ENCODE measurements at regions not wholly inside any gene's neighbourhood (a gene's known extent, or its start where the extent isn't known, plus 50 kb on each side); places are given as distances from the start of the nearest gene placed in this dataset.
"Not testable (repeated sequence)": the region's sequence is repeated elsewhere in the genome, so short reads cannot be mapped to it uniquely, and the experiment has no call there.

DNA sequence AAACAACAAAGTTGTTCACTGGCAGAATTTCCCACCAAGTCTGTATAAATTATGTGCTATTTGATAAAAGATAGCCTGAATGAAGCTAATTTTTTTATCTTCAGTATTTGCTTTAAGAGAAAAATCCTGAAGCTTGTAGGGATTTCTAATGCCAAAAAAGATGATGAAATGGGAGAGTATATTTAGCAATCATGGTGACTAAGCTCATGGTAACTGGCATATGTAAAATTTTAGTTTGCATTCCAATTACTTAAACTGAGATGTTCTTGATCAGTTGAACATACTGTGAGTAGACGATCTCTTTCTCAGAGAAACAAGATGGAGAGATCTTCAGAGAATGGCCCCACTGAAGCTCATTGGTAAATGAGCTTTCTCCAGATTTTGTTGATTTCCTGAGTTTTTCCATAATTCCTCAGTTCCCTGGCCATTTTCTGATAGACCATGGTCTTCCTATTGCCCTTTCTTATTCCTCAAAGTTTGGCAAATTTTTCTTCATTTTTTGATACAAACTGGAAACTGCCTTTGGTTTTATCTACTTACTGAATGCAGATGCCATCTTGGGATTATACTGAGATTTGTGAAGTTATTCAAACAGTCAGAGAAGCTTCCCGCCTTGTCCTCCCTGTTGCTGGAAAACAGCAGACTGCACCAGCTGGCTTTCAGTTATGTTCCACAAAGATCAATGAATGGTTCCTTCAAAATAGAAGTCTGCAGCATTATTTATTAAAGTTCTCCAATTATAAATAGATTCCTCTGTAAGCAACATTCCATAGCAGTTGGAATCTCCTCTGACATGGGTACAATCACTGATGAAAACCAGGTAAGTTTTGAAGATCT lies 68.3 kb upstream of the ALOX12 start:
- Histone ChIP-seq H3K27me3 (ENCODE audit: control insufficient read depth, insufficient read depth, low read length) (no peaks in the 10 kb centered on the region), H3K4me3 (ENCODE audit: low read depth, low read length) (no peak overlapping the region), H3K36me3 (ENCODE audit: control insufficient read depth, insufficient read depth, low read length) (no peaks in the 10 kb centered on the region)
- TF ChIP-seq, protein P1, sequence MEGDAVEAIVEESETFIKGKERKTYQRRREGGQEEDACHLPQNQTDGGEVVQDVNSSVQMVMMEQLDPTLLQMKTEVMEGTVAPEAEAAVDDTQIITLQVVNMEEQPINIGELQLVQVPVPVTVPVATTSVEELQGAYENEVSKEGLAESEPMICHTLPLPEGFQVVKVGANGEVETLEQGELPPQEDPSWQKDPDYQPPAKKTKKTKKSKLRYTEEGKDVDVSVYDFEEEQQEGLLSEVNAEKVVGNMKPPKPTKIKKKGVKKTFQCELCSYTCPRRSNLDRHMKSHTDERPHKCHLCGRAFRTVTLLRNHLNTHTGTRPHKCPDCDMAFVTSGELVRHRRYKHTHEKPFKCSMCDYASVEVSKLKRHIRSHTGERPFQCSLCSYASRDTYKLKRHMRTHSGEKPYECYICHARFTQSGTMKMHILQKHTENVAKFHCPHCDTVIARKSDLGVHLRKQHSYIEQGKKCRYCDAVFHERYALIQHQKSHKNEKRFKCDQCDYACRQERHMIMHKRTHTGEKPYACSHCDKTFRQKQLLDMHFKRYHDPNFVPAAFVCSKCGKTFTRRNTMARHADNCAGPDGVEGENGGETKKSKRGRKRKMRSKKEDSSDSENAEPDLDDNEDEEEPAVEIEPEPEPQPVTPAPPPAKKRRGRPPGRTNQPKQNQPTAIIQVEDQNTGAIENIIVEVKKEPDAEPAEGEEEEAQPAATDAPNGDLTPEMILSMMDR (IDR thresholded peaks at IDR 0.05; ENCODE audit: insufficient read depth, low read depth, low read length) = no peak
- ChIA-PET POLR2A (interaction anchor here (0.7 kb wide), 1 partner anchor 88 kb away, joined by 4 read pairs; no protein-coding TSS in a partner anchor), CTCF (interaction anchor here (5.4 kb wide), 1 partner anchor 13 kb away, joined by 25 read pairs; no protein-coding TSS in a partner anchor)
- DNase-seq (ENCODE audit: low read depth) = peak; percentile 51

DNA sequence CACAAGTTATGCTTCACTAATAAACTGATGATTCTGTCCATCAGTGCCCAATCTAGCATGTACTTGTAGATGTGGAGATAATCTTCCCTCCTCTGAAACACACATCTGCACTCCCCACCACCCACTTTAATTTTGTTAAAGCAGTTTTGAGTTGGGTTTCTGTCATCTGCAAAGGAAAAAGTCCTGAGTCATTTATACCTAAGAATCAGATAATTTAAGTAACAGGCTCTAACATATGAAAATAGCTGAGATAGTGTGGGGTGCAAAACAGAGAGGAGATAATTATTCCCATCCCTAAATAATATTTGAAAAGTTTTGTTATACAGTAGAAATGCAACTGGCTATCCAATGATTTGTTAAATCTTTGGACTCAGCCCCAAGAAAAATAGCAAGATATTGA lies 67.7 kb upstream of the ALOX12 start:
- Histone ChIP-seq H3K27me3 (ENCODE audit: control insufficient read depth, insufficient read depth, low read length) (no peaks in the 10 kb centered on the region), H3K4me3 (ENCODE audit: low read depth, low read length) (no peak overlapping the region), H3K36me3 (ENCODE audit: control insufficient read depth, insufficient read depth, low read length) (no peaks in the 10 kb centered on the region)
- ChIA-PET CTCF (interaction anchor here (0.8 kb wide), 1 partner anchor 14 kb away, joined by 3 read pairs; no protein-coding TSS in a partner anchor), POLR2A (no interaction called here)
- no peak for DNase-seq (ENCODE audit: low read depth)
- TF ChIP-seq, protein P1 (IDR thresholded peaks at IDR 0.05; ENCODE audit: insufficient read depth, low read depth, low read length) = no peak

- DNase-seq (ENCODE audit: low read depth) = no peak
- CTCF ChIA-PET = no interaction called here
- POLR2A ChIA-PET = no interaction called here
- TF ChIP-seq, protein P1 (IDR thresholded peaks at IDR 0.05; ENCODE audit: insufficient read depth, low read depth, low read length) = no peak
- H3K4me3 ChIP-seq (ENCODE audit: low read depth, low read length) = no peak overlapping the region
- H3K27me3 ChIP-seq (ENCODE audit: control insufficient read depth, insufficient read depth, low read length) = no peaks in the 10 kb centered on the region
- H3K36me3 ChIP-seq (ENCODE audit: control insufficient read depth, insufficient read depth, low read length) = no peaks in the 10 kb centered on the region
These were observed 65.1 kb upstream of the ALOX12 start for GRCh38 chr17:6930749-6931148.

GRCh38 chr17:6934544-6934943 lies 61.3 kb upstream of the ALOX12 start:
- H3K4me3 ChIP-seq (ENCODE audit: low read depth, low read length); POLR2A ChIA-PET; H3K27me3 ChIP-seq (ENCODE audit: control insufficient read depth, insufficient read depth, low read length); DNase-seq (ENCODE audit: low read depth); H3K36me3 ChIP-seq (ENCODE audit: control insufficient read depth, insufficient read depth, low read length): not testable (repeated sequence)
- CTCF ChIA-PET = interaction anchor here (0.6 kb wide), 1 partner anchor 65 kb away, joined by 3 read pairs; no protein-coding TSS in a partner anchor

GRCh38 chr17:6936370-6937028 lies 59.4 kb upstream of the ALOX12 start:
- ChIA-PET POLR2A (no interaction called here), CTCF (interaction anchor here (0.6 kb wide), 1 partner anchor 37 kb away, joined by 3 read pairs; no protein-coding TSS in a partner anchor)
- Histone ChIP-seq H3K4me3 (ENCODE audit: low read depth, low read length) (peak overlapping the region; percentile 15; the same call in 1 of the 2 replicates), H3K27me3 (ENCODE audit: control insufficient read depth, insufficient read depth, low read length) (no peaks in the 10 kb centered on the region), H3K36me3 (ENCODE audit: control insufficient read depth, insufficient read depth, low read length) (no peaks in the 10 kb centered on the region)
- TF ChIP-seq, protein P1 (IDR thresholded peaks at IDR 0.05; ENCODE audit: insufficient read depth, low read depth, low read length) = no peak
- no peak for DNase-seq (ENCODE audit: low read depth)
